ENCODE measurements at regions not wholly inside any gene's neighbourhood (a gene's known extent, or its start where the extent isn't known, plus 50 kb on each side); places are given as distances from the start of the nearest gene placed in this dataset.

- no peak for DNase-seq
These were observed 71.2 kb upstream of the IL6 start for GRCh38 chr7:22655781-22656180.

DNA sequence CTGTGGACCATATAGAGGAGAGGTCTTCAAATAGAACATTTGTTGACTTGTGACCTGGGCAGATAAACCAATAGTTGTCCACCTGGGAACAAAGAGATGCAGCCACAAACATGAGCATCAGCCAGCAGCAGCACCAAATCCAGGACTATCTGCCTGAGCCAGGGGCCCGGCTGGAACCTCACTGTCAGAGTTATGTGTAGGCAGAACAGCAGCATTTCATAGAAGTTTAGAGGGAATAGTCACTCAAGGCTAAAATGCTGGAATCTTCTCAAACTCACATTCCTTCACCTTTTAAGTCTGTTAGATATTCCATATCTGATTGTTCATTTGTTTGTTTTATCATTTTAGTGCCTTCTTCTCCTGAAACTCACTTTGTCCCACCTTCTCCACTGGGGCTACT, 72.2 kb upstream of the IL6 start:
- no peak for DNase-seq

GRCh38 chr7:22653951-22654350, 73.0 kb upstream of the IL6 start:
- no peak for DNase-seq

GRCh38 chr7:22651534-22652243, 75.3 kb upstream of the IL6 start:
- no peak for DNase-seq

GRCh38 chr7:22651036-22651435, 76.0 kb upstream of the IL6 start:
- DNase-seq: no peak

DNA sequence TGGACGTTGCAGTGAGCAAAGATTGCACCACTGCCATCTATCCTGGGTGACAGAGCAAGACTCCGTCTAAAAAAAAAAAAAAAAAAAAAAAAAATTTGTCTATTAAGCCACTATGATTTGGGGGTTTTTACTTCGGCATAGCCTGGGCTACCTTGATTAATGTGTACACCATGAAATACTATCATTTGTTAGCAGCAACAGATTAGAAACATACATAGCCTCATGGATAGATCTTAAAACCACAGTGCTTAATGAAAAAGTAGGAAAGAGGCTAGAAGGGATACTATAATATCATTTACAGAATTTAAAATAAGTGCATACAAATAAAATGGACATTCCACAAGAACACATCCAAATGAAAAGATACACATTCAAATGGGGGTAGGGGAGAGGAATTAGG, 77.3 kb upstream of the IL6 start:
- no peak for DNase-seq

- DNase-seq: no peak
These were observed 79.3 kb upstream of the IL6 start for GRCh38 chr7:22647451-22648257.

DNA sequence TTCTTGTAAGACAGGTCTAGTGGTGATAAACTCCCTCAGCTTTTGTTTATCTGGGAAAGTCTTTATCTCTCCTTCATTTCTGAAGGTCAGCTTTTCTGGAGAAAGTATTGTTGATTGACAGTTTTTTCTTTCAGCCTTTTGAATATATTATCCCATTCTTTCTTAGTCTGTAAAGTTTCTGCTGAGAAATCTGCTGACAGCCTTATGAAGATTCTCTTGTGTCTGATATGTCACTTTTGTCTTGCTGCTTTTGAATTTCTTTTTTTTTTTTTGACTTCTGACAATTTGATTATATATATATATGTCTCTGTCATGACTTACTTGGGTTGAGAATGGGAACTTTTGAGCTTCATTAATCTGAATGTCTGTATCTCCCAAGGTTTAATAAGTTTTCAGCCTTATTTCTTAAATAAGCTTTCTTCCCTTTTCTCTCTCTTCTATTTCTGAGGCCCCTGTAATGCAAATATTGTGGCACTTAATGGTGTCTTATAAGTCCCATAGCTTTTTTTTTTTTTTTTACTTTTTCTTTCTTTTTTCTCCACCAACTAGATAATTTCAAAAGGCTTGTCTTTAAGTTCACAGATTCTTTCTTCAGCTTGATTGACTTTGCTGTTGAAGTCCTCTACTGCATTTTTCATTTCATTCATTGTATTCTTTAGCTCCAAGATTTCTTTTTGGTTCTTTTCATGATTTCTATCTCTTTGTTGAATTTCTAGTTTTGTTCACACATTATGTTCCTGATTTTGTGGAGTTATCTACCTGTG, 81.4 kb upstream of the IL6 start:
- DNase-seq: no peak

- no peak for DNase-seq
These were observed 84.5 kb upstream of the IL6 start for GRCh38 chr7:22642454-22642853.

GRCh38 chr7:22640269-22640668, 86.7 kb upstream of the IL6 start:
- no peak for DNase-seq

- DNase-seq: no peak
These were observed 87.6 kb upstream of the IL6 start for GRCh38 chr7:22639396-22639795.

DNA sequence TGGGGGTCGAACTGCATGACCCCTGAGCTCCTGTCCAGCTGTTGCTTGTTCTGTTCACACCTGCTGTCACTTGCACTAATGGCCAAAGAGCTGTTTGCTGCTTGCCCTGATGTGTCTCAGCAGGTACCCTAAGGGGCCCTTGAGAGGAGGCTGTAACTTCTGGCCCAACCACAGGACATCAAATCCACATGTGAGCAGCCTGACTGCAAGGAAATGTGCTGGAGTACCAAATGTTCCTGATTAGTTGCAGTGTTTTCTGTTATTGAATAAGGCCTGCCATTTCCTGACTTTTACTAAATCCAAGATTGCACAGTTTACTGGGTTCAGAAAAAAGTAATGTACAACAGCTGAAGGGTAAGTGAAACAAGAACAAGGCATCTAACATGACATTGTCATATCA, 91.7 kb upstream of the IL6 start:
- DNase-seq: no peak

DNA sequence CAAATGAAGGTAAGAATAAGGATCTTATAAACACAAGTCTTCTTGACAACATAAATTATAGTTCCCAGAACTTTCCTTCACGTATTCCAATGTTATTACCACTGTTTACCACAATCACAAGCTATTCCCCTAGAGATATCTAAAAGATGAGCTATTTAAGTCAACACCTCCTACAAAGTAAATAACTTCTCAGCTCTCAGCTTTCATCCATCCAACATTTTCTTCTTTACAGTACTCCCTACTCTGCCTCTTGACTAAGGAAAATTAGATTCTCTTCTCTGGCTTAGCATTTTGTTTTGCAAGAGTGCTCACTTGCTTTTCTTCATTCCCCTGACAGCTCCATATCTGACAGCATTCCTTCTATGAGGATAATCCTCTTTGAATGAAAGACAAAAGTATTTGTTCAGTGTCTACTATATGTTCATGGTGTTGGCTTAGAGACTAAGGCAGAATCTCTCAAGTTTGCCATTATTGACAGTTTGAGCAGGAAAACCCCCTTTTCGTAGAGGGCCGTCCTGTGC, 93.0 kb upstream of the IL6 start:
- no peak for DNase-seq

- no peak for DNase-seq
These were observed 93.6 kb upstream of the IL6 start for GRCh38 chr7:22633286-22633953.

GRCh38 chr7:22632674-22633073, 94.3 kb upstream of the IL6 start:
- DNase-seq: no peak

DNA sequence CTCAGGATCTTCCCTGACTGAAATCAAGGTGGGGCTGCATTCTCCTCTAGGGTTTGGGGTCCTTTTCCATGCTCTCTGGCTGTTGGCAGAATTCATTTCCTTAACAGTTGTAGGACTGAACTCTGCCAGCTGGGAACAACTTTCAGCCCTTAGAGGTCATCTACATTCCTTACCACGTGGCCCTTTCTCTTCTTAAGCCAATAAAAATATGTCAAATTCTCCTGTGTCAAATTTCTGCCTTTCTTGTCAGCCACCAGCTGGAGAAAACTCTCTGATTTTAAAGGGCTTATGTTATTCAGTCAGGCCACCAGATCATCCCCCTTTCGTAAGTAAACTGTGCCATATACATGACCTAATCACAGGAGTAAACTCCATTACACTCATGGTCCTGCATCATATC, 95.3 kb upstream of the IL6 start:
- DNase-seq: no peak

- no peak for DNase-seq
These were observed 96.9 kb upstream of the IL6 start for GRCh38 chr7:22630069-22630468.

DNA sequence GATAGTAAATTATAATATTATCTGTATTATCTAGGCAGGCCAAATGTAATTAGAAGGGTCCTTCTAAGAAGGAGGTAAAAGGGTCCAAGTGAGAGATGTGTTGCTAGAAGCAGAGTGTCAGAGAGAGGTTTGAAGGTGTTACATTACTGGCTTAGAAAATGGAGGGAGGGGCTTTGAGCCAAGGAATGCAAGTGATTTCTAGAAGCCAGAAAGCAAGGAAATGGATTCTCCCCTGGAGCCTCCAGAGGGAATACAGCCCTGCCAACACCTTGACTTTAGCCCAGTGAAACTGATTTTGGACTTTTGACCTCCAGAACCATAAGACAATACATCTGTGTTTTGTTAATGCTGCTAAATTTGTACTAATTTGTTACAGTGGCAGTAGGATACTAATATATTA, 97.9 kb upstream of the IL6 start:
- no peak for DNase-seq

- DNase-seq: no peak
These were observed 98.9 kb upstream of the IL6 start for GRCh38 chr7:22628112-22628511.

DNA sequence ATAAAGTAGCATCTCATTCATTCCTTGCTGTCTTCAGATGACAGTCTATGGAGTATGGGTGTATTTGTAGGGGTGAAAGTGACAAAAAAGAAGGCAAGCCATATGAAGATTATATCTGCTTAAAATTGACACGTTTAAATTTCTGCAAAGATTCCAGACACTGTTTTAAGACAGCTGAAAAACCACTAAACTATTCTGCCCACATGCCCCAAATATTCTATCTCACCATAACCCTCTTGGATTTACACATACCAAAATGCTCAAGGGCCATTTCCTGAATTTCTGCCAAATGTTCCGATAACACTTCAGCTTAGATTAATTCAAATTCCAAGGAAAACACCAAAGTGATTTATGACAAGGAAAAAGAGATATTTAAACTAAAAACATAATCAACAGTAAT, 99.9 kb upstream of the IL6 start:
- no peak for DNase-seq

DNA sequence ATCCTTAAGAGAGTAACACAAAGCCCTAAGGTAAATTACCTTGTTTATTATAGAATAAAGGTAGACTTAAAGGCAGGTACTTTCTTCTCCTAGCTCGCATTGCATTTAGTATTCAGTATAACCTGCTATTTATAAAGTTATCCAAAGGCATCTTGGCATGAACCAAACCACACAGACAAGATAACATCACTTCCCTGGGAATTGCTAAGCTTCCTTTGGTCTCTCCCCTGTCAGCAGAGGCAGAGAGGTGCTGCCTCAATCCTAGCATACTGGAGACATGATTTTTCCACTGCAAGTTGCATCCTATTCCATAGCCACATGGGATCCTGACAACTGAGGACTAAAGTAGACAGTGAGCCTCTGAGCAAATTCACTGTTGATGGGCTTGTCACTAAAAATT, 101.7 kb upstream of the IL6 start:
- no peak for DNase-seq

- DNase-seq: no peak
These were observed 102.2 kb upstream of the IL6 start for GRCh38 chr7:22624781-22625180.
